Panc1 (cell line): ENCODE measurements at regions not wholly inside any gene's neighbourhood (a gene's known extent, or its start where the extent isn't known, plus 50 kb on each side); places are given as distances from the start of the nearest gene placed in this dataset.

ENCODE experiments used
- ATAC-seq: fragments of 200-7000 bp; cut with Tn5 transposase; 2 replicates; pipeline ENCODE4 v1.9.1; 2020; ENCODE audit warnings: mild to moderate bottlenecking, moderate library complexity
- BruUV-seq: library from RNA; stranded (reverse); fragments of 400-500 nt; replicated peaks from 2 replicates; lab custom pipeline; 2021; lab: Mats Ljungman, UMichigan
- CTCF ChIA-PET: fragments of 300-600 bp; sonication (Branson Sonifier 250); formaldehyde crosslinking; loops from one replicate; lab custom pipeline; 2022; ENCODE audit warnings: antibody characterized with exemption; lab: Charles Lee
- POLR2A ChIA-PET: fragments of 300-600 bp; sonication (Branson Sonifier 250); formaldehyde crosslinking; loops from one replicate; lab custom pipeline; 2022; ENCODE audit warnings: antibody characterized with exemption; lab: Charles Lee
- DNase-seq: peaks from one replicate; pipeline ENCODE4 v3.0.0-alpha.2; 2010; ENCODE audit warnings: low read depth, low spot score
- H3K27ac ChIP-seq: 2 replicates; pipeline ENCODE4 v1.5.1; 2011; ENCODE audit warnings: mild to moderate bottlenecking, low read length, inconsistent platforms
- H3K27me3 ChIP-seq: fragments of 200-500 bp; sonication (Bioruptor generic); 2 replicates; pipeline ENCODE4 v1.6.0; 2014; ENCODE audit warnings: low read length, inconsistent platforms; ENCODE audit not compliant: control insufficient read depth, insufficient read depth
- H3K36me3 ChIP-seq: fragments of 200-500 bp; sonication (Bioruptor generic); 2 replicates; pipeline ENCODE4 v1.5.1; 2014; ENCODE audit warnings: inconsistent platforms, mild to moderate bottlenecking, low read length, moderate library complexity; ENCODE audit not compliant: control insufficient read depth, insufficient read depth
- H3K4me1 ChIP-seq: 2 replicates; pipeline ENCODE4 v1.5.1; 2011; ENCODE audit warnings: inconsistent platforms, mild to moderate bottlenecking, low read length, moderate library complexity; ENCODE audit not compliant: control insufficient read depth, insufficient read depth
- H3K4me3 ChIP-seq, 2 experiments: 2 replicates each; pipeline ENCODE4 v1.5.1; 2011 to 2012; ENCODE audit warnings: low read depth in 2 of 2, low read length in 2 of 2, mild to moderate bottlenecking in 2 of 2, inconsistent platforms in 1 of 2, moderate library complexity in 1 of 2
- H3K9me3 ChIP-seq: fragments of 200-500 bp; sonication (Bioruptor generic); 2 replicates; pipeline ENCODE4 v1.5.1; 2014; ENCODE audit warnings: low read depth, mild to moderate bottlenecking, inconsistent platforms, low read length, moderate library complexity; ENCODE audit not compliant: control insufficient read depth, insufficient read depth
- POLR2AphosphoS5 ChIP-seq: IDR thresholded peaks from 2 replicates; pipeline ENCODE4 v1.6.1; 2012; ENCODE audit warnings: mild to moderate bottlenecking, low read depth, low read length, moderate library complexity
- SIN3A ChIP-seq: IDR thresholded peaks from 2 replicates; pipeline ENCODE4 v1.6.1; 2012; ENCODE audit warnings: low read depth, mild to moderate bottlenecking, low read length, moderate library complexity, borderline replicate concordance; ENCODE audit not compliant: insufficient read depth
- TCF7L2 ChIP-seq: IDR thresholded peaks from 2 replicates; pipeline ENCODE4 v1.6.1; 2011; ENCODE audit warnings: mild to moderate bottlenecking, low read depth, low read length, inconsistent platforms
- in situ Hi-C: cut with HindIII; loops from 2 replicates; pipeline ENCODE4 v1.10.0; 2016; ENCODE audit warnings: low sequenced_read_pairs, low pct_unique_long_range_greater_than_20kb
- intact Hi-C: fragments of 100-400 bp; cut with micrococcal nuclease; formaldehyde crosslinking; loops from one replicate; pipeline ENCODE4 v1.10.0; 2022; ENCODE audit not compliant: unreplicated experiment
- TF ChIP-seq, protein P1 (sequence below): fragments of 450-650 bp; IDR thresholded peaks from 2 replicates; pipeline ENCODE4 v1.5.1; 2017; ENCODE audit warnings: mild to moderate bottlenecking
- TF ChIP-seq, protein P2 (sequence below), 2 experiments: IDR thresholded peaks; 2 replicates each; pipeline ENCODE4 v1.6.1; 2011 to 2012; ENCODE audit warnings: low read depth in 2 of 2, control low read depth in 1 of 2, low read length in 1 of 2, mild to moderate bottlenecking in 1 of 2, moderate library complexity in 1 of 2; ENCODE audit not compliant: insufficient read depth in 1 of 2

DNA sequence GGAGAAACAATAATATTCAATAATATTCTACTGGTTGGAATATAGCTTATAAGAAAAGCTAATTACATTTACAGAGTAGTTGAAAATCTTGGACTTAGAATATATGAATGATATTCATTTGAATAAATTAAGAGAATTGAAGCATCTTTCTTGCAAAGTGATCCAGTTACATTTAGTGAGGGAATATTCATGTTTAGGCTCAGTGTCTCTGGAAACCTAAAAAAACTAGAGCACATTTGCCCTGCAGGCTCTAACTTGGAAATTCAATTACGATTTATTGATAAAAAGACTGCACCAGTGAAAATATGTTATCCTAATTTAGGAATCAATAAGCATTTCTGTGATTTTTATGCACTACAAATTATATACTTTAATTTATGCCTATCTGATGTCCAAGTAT is 58.3 kb upstream of the RAP1GDS1 start:
- POLR2A ChIA-PET = no interaction called here
- H3K4me1 ChIP-seq = no peaks in the 10 kb centered on the region
- H3K27ac ChIP-seq = no peak overlapping the region
- ATAC-seq (no peak), DNase-seq (no peak)
- no peaks in the 10 kb centered on the region for H3K36me3 ChIP-seq
- CTCF ChIA-PET = no interaction called here
- TF ChIP-seq, protein P1, sequence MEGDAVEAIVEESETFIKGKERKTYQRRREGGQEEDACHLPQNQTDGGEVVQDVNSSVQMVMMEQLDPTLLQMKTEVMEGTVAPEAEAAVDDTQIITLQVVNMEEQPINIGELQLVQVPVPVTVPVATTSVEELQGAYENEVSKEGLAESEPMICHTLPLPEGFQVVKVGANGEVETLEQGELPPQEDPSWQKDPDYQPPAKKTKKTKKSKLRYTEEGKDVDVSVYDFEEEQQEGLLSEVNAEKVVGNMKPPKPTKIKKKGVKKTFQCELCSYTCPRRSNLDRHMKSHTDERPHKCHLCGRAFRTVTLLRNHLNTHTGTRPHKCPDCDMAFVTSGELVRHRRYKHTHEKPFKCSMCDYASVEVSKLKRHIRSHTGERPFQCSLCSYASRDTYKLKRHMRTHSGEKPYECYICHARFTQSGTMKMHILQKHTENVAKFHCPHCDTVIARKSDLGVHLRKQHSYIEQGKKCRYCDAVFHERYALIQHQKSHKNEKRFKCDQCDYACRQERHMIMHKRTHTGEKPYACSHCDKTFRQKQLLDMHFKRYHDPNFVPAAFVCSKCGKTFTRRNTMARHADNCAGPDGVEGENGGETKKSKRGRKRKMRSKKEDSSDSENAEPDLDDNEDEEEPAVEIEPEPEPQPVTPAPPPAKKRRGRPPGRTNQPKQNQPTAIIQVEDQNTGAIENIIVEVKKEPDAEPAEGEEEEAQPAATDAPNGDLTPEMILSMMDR = no peak
- TF ChIP-seq SIN3A (no peak), TCF7L2 (no peak), POLR2AphosphoS5 (no peak)
- TF ChIP-seq, protein P2, sequence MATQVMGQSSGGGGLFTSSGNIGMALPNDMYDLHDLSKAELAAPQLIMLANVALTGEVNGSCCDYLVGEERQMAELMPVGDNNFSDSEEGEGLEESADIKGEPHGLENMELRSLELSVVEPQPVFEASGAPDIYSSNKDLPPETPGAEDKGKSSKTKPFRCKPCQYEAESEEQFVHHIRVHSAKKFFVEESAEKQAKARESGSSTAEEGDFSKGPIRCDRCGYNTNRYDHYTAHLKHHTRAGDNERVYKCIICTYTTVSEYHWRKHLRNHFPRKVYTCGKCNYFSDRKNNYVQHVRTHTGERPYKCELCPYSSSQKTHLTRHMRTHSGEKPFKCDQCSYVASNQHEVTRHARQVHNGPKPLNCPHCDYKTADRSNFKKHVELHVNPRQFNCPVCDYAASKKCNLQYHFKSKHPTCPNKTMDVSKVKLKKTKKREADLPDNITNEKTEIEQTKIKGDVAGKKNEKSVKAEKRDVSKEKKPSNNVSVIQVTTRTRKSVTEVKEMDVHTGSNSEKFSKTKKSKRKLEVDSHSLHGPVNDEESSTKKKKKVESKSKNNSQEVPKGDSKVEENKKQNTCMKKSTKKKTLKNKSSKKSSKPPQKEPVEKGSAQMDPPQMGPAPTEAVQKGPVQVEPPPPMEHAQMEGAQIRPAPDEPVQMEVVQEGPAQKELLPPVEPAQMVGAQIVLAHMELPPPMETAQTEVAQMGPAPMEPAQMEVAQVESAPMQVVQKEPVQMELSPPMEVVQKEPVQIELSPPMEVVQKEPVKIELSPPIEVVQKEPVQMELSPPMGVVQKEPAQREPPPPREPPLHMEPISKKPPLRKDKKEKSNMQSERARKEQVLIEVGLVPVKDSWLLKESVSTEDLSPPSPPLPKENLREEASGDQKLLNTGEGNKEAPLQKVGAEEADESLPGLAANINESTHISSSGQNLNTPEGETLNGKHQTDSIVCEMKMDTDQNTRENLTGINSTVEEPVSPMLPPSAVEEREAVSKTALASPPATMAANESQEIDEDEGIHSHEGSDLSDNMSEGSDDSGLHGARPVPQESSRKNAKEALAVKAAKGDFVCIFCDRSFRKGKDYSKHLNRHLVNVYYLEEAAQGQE (IDR thresholded peaks at IDR 0.05; ENCODE audit: insufficient read depth in 1 of 2, low read depth in 2 of 2, low read length in 1 of 2) = no peak
- in situ Hi-C loops (no loop called here), intact Hi-C loops (no loop called here)
- no peaks in the 10 kb centered on the region for H3K27me3 ChIP-seq
- no peak overlapping the region for H3K4me3 ChIP-seq
- BruUV-seq = no TSS peak
- no peaks in the 10 kb centered on the region for H3K9me3 ChIP-seq

GRCh38 chr4:98199247-98199646 is 56.0 kb upstream of the STPG2 start:
- DNase-seq (no peak), ATAC-seq (no peak)
- no peaks in the 10 kb centered on the region for H3K9me3 ChIP-seq
- intact Hi-C loops (no loop called here), in situ Hi-C loops (no loop called here)
- TF ChIP-seq, protein P1 = peak; percentile 35
- TF ChIP-seq TCF7L2 = no peak
- TF ChIP-seq, protein P2 (IDR thresholded peaks at IDR 0.05; ENCODE audit: insufficient read depth in 1 of 2, low read depth in 2 of 2, low read length in 1 of 2) = no peak
- no TSS peak for BruUV-seq
- no peaks in the 10 kb centered on the region for H3K36me3 ChIP-seq
- POLR2A ChIA-PET = no interaction called here
- H3K4me3 ChIP-seq = no peak overlapping the region
- H3K27me3 ChIP-seq = no peaks in the 10 kb centered on the region
- CTCF ChIA-PET = no interaction called here
- H3K4me1 ChIP-seq = no peaks in the 10 kb centered on the region
- no peak overlapping the region for H3K27ac ChIP-seq
